Stimulated activated CD8-positive, alpha-beta memory T cell treated with anti-CD3 and anti-CD28 coated beads, Interleukin-12 subunit alpha, Interleukin-12 subunit beta, amount 100 ng/mL, for 4 hours (primary cell): ENCODE measurements at regions not wholly inside any gene's neighbourhood (a gene's known extent, or its start where the extent isn't known, plus 50 kb on each side); places are given as distances from the start of the nearest gene placed in this dataset.
"Not testable (repeated sequence)": the region's sequence is repeated elsewhere in the genome, so short reads cannot be mapped to it uniquely, and the experiment has no call there.

Source experiments
- DNase-seq: peaks from one replicate; pipeline ENCODE4 v3.0.0-alpha.2; 2020; ENCODE audit warnings: low read depth

DNA sequence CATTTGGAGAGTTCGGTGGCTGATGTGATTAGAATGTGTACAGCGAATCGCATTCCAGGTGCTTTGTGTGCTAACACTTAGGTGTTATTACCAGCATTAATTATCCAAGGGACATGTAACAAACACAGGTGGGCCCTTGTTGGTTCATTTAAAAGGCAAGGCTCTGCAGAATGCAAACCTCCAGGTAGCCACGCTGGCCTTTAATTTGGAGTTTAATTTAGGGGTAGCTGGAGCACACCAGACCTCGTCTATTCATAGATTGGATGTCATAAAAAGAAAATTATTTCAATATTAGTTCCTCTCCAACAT is 191.1 kb downstream of the MAT2B start:
- no peak for DNase-seq

DNA sequence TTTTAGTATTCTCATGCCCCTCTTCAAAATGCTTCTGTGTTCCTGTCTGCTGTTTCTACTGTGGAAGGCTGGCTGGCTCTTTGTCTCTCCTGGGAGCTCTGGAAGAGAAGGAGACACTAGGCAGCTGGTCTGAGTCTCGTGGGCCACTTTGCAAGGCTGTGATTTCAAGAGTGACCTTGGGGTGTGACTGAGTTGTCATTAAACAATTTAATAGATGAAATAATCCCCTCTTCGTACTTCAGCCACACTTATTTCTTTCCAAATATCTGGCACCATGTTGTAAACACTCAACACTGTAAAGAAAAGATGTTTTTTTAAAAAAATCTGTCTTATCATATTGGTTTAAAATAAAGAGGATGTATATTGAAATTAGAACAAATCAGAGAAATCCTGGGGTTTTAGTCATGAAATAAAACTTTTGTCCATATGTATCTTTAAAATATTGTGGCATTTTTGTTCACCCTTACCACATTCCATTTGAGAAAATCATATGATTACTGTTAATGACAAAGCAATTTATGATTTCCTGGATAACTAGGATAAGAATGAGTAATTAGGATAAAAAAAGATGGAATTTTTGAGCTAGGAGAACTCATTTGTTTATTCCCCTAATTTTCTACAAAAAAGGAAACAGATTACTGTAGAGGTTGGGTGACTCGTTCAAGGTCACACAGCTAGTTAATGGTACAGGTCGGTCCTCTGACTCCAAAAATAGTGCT is 200.8 kb downstream of the MAT2B start:
- DNase-seq, result no peak

DNA sequence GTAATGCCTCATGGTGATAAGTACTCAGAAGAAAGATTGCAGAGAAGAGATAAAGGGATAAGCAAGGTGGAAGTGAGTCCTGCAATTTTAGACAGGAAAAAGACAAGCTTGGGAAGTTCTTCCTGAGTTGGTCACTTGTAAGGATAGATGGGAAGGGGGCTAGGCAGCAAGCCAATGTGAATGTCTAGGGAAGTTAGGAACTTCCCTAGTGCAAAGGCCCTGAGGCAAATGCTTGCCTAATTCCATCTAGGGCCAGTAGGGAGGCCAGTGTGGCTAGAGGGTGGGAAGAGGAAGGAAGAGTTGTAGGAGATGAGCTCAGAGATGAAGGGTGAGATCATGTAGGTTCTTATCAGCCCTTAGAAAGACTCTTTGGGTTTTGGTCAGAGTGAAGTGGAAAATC is 206.6 kb downstream of the MAT2B start:
- DNase-seq, result no peak

DNA sequence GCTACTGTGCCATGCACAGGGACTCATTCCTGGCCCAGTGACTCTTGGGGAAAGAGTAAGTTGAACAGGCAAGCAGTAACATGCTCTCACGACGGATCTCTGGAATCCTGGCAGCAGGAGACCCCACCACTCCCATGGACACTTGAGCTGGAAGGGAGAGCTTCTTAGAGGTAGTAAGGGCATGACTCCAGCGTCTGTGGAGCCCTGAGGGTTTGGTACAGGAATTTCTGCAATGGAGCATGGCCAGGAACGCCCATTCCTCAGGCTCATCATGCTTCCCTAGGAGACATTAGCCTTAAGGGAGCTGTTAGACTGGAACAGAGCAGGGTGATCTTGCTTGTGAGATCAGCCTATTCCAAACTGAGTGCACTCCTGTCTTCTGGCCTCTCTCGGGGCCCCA is 212.9 kb downstream of the MAT2B start:
- no peak for DNase-seq

DNA sequence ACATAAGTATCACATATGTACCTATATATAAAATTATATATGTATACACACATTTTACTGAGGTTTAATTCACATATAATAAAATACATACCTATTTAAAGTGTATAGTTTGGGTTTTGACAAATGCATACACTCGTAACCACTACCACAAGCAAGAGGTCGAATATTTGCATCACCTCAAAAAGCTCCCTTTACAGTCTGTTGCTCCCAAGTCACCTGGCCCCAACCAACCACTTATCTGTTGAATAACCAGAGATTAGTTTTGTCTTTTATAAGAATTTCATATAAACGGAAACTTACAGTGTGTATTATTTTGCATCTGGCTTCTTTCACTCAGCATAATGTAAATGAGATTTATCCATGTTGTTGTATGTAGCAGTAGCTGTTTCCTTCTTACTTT is 218.9 kb downstream of the MAT2B start:
- DNase-seq, result no peak

DNA sequence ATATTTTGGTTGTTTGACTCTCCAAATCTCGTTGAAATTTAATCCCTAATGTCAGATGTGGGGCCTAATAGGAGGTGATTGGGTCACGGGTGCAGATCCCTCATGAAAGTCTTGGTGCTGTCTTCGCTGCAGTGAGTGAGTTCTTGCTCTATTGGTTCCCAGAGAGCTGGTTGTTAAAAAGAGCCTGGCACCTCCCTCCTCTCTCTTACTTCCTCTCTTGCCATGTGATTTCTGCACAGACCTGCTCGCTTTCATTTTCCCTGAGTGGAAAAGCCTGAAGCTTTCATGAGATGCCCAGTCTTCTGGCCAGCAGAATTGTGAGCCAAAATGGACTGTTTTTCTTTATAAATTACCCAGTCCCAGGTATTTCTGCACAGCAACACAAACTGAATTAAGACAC is 221.6 kb downstream of the MAT2B start:
- no peak for DNase-seq

DNA sequence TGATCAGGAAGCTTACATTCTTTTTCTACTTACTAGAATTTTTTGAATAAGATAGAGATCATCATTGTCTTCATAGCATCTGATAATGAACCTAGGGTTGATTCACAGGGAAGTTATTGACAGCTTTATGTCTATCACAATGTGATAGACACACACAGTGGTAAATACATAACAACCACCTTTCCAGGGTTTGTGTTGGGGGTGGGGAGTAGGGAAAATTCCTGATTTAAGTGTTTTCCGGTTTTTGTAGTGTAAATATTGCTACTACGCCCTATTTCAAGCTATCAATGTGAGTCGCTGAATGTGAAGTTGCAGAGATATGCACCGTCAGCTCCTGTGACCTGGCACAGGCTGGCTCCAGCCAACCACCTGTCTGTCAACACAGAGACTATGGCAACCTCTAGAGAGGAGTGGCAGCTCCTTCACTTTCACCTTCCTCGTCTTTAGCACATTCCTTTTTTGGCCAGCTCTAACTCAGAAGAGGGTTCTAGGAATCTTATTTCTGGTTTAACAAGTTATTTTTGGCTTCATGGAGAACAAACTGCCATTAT is 224.9 kb downstream of the MAT2B start:
- DNase-seq, result no peak

DNA sequence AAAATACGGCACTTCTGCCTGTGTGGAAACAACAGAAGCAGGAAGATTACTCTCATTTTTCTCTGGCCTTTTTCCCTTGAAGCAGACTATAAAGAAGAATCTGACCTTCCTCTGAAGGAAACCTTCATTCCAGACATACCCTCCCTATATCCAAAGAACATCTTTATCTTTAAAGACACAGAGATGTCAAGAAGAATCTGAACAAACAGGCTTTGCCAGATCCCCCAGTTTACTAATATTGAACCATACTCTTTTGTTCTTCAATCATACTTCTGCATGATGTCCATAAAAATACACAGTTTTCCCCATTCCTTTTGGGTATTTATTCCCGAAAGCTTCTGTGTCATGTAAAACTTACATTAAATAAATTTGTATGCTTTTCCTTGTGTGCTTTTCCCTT is 225.8 kb downstream of the MAT2B start:
- no peak for DNase-seq

DNA sequence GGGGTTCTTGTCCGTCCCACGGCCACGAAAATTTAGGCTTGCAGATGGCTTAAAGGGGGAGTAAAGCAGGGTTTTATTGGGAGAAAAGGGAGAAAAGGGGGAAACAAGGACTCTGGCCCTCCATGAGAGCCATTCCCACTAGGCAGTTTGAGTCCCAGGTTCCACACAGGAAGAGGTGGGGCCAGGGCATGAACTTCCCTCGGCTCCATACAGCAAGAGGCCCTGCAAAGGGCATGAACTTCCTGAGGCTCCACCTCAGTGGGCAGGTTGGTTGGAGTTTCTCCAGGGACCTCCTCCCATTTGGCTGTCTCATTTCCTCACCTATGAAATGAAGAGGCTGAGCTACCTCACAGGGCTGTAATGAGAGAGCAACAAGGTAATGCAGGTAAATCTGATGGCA is 229.7 kb downstream of the MAT2B start:
- DNase-seq, result no peak

DNA sequence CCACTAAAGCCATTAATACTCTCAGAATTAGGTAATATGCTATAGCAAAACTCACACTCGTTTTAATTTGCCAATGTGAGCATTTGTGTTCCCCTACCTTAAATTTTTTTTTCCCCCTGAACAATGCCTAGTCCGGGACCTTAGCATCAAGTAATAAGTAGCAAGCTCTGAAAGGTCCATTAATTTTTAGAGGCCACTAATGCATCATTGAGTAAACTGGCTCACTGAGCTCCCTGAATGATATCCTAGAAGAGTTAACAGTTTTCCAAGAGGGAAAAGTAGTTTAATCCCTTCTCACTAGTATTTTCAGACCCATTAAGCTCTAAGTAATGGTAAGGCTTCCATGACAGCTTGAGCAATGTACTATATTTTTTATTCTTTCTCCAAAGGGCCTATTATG is 242.2 kb downstream of the MAT2B start:
- DNase-seq, result no peak

DNA sequence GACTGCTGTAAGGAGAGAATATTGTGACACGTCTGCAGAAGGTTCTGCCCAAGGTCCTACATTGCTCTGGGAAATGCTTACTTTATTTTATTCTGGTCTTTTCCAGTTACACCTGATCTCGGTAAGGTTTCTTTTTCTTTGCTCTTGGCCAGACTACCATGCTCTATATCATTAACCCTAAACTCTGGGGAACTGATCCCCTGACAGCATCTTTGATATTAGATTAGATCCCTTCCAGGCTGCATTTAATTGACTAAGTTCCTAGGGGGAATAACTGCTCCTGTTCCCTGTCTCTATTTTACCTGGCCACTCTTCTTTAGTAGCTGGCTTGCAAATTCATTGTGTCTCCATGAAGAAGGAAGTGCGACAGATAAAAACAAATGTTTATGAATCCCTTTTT is 243.5 kb downstream of the MAT2B start:
- DNase-seq, result no peak

DNA sequence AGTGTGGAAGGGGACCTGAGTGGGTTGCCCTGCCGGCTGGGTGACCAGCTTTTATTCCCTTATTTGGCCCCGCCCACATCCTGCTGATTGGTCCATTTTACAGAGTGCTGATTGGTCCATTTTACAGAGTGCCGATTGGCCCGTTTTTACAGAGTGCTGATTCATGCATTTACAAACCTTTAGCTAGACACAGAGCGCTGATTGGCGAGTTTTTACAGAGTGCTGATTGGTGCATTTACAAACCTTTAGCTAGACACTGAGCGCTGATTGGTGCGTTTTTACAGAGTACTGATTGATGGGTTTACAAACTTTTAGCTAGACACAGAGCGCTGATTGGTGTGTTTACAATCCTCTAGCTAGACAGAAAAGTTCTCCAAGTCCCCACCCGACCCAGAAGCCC is 245.0 kb downstream of the MAT2B start:
- DNase-seq, result not testable (repeated sequence)

DNA sequence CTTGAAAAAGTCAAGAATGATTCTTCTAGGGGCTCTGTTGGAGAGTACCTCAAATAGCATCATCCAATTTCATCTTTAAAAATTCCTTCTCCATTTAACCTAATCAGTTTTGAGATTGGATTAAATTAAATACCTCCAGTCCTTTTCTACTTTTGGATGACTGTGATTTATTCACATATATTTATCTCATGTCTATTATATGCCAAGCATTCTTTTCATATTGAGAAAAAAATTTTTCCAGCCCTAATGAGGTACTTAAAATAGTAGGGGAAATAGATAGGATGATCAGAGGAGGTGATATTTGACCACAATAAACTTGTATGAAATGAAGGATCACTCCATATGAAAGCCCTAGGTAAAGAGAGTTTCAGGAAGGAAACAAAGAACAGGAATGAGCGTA is 250.1 kb downstream of the MAT2B start:
- DNase-seq, result no peak

DNA sequence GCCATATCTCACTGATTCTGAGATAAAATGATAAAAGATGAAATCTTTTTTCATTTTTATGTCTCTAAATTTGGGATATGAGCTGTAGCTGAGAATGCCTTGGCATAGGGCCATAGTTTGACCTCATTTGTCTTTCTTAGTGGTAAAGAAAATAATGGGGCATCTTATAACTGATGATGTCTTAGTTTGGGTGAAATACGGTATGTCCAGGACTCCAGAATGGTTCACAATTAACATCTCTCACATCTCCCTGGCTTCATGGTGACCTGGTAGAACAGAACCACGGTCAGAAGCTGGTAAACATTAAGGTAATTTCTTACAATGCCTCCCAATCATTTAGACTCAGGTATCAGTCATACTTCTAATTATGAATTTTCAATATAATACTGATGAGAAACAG is 250.8 kb downstream of the MAT2B start:
- DNase-seq, result no peak

DNA sequence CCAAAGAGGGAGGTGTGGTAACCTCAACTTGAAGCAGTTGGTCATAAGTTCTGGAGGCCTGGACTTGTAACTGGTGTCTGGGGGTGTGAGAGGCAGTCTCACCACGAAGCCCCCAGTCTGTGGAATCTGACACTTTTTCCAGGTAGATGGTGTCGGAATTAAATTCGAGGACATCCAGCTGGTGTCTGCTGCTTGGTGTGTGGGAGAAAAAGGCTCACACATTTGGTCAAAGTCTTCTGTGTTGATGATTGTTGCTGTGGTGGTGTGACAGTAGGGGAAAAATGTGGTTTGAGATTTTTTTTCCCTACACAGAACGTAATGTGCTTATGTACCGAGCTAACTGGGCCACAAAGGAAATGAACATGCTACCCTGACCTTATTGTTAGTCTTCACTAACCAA is 251.9 kb downstream of the MAT2B start:
- DNase-seq, result no peak

DNA sequence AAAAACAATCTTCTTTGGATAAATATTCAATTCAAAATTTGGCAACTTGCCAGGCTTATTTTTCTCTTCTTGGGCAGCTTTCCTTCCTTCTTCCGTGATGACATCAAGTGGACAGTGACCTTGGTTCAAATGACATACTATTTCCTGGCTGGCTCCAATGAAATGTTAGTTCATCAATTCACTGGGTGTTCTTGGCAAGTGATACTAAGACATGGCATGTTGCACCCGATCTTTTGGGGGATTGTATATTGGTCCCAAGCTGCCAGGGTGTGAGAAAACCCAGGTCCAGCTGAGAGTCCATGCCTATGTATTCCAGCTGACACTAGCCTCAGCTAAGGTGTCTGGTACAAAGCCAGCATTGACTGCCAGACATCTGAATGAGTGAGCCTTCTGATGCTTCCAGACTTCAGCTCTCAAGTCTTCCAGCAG is 252.9 kb downstream of the MAT2B start:
- no peak for DNase-seq

DNA sequence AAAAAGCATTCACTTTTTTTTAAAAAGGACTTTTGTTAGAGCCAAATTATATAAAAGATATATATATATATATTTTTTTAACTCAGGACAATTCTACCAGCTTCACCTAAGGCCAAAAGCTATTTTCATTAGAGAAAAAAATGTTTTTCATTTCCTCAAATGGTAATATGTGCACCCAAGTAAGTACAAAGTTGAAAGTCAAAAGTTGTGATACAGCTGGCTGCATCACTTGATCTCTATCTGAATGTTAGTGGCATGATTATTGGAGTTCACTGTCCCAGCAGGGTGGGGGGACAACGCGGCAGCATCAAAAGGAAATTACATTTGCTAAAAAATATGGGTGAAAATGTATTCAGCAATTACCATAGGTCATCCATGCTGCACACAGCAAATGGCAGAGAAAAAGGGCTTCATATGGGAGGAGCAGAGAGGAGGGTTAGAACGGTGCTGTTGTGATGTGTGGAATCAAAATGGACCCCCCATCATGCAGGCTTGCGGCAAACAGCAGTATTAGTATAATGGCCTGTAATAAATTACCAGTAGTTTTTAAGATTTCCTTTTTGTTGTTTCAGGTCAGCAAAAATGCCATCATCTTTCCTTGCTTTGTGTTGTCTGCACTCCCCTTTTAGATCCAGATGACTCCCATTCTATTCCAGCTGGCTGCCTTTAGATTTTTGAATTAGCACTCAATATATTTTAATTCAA is 253.7 kb downstream of the MAT2B start:
- no peak for DNase-seq

DNA sequence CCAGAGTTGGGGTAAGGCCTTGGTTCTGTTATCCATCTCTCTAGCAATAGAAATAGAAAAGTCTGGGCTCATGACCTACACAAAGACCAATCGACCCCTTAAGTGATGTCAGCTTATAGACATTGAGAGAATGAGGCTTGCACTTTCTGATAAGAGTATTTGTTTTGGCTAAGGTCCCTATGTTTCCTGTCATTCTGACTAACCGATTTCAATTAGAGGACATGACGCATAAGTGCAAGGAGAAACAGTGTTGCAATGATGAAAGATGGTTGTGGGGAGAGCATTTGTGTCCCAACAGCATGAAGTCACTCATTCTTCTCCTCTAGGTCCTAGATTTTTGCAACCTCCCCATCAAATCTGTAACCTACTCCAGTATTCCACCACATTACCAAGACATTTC is 255.1 kb downstream of the MAT2B start:
- no peak for DNase-seq

DNA sequence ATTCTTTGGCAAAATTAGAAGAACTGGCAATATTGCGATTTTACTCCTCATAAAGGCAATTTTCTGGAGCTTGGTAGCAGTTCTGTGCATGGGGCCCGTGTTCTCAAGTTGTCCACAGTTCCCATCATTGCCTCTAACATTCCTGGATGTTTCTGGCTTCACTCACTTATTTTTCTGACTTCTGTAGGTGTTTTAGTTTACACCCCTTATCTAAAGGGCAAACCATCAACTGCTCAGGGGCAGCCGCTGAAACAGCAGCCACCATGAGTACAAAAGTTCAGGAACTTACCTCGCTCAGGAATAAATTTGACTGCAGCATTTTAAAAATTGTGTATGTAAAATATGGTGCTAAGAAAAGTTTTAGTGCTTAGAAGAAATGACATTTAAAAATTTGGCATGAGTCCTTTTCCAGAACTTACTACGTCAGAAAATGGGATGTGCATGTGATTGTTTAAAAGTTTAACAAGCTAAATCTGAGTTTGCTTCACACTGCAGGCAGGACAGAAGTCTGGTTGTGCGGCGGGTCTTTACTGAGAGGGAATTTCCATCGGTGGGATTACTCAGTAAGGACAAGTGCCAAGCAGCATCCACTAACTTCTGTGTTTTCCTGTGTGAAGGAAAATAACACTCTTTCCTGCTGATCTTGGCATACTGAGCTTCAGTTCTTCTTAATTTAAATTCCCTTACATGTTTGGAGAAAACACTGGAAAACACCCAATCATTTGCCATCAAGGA is 261.7 kb downstream of the MAT2B start:
- no peak for DNase-seq

DNA sequence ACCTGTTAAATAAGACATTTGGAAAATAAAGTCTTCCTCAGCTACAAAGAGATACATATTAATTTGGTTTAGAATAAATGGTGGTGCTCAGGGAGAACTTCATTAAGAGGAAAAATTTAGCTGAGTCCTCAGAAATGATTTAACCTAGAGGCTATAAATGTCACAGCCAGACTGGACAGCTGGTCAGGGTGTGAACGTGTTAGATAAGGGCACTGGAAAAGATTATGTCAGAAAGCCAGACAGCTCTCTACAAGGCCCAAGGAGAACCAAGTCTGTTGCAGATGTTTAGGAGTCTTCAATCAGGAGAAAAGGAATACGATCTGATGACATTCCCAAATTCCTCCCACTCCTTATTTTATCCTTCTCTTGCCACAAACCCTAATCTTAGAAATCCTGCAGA is 265.2 kb downstream of the MAT2B start:
- DNase-seq, result no peak

DNA sequence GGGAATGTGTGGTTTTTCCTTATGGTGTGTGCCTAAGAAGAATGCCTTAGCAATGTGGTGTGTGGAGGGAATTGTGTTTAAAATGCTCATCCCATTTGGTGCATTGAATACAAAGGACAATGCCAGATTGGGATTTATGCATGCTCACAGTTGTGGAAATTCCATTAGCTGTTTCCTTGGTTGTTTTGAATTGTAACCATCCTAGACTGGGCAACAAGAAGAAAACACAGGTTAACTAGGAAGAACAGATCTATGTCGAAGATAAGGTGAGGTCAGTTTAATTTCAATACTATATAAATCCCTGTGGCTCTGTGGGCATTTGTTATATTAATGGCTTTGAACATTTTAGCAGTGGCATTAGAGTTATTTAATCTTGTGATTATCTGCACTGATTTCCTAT is 266.8 kb downstream of the MAT2B start:
- DNase-seq, result no peak

DNA sequence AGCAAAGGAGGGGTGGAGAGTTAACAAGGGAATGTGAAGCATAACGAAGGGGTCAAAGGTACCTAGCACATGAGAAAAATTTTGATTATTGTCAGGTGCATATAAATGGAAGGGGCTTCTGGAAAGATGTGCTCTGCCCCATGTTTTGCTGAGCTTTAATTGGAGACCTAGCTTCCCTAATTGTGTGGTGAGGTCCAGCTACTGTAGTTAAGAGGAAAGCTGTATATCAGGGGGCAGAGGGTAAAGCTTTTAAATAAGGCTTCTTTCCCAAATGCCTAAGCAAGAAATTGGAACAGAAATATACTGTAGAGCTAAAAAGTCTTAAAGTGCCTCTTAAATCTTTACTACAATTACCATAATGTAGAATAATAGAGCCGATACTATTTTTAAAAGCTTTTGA is 267.2 kb downstream of the MAT2B start:
- DNase-seq, result no peak

DNA sequence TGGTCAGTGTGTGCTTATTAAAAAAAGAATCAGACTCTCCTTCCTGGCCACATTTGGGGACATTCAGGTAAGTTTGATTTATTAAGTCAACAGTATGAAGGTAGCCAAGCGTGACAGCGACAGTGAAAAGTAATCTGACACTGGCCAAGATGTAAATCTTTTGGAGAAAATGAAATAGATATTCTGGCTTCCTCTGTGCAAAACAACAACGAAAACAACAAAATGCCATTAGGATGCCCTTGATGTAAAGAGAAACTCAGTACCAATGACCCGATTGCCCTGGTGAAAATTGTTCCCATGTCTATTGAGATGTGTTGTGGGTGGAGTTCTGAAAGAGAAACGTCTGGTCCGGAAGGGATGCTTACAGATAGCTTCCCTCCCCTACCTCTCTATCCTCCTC is 267.8 kb downstream of the MAT2B start:
- no peak for DNase-seq
